ENCODE measurements at regions not wholly inside any gene's neighbourhood (a gene's known extent, or its start where the extent isn't known, plus 50 kb on each side); places are given as distances from the start of the nearest gene placed in this dataset.

DNA sequence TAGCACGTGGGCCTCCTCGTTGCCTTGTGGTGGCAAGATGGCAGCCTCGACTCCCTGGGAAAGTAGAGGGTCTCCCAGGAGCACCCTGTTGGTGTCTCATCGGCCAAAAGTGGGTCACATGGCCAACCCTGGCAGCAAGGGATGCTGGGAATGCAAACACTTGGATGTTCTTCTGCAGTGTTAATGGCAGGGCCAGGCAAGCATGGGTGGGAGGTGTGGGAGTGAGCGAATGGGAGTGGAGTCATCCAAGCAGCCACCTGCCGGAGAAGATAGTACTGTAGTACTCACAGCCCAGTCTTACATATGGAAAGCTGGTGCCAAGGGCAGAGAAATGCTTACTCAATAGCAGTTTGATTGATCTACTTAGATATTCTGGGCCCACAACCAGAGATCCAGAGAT is 122.2 kb downstream of the INHBB start:
- TF ChIP-seq, protein P1, sequence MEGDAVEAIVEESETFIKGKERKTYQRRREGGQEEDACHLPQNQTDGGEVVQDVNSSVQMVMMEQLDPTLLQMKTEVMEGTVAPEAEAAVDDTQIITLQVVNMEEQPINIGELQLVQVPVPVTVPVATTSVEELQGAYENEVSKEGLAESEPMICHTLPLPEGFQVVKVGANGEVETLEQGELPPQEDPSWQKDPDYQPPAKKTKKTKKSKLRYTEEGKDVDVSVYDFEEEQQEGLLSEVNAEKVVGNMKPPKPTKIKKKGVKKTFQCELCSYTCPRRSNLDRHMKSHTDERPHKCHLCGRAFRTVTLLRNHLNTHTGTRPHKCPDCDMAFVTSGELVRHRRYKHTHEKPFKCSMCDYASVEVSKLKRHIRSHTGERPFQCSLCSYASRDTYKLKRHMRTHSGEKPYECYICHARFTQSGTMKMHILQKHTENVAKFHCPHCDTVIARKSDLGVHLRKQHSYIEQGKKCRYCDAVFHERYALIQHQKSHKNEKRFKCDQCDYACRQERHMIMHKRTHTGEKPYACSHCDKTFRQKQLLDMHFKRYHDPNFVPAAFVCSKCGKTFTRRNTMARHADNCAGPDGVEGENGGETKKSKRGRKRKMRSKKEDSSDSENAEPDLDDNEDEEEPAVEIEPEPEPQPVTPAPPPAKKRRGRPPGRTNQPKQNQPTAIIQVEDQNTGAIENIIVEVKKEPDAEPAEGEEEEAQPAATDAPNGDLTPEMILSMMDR (IDR thresholded peaks at IDR 0.05; ENCODE audit: control extremely low read depth in 1 of 3, insufficient read depth in 1 of 3, low read depth in 1 of 3, low read length in 3 of 3) = no peak
- TF ChIP-seq POLR2A (IDR thresholded peaks at IDR 0.05; ENCODE audit: control extremely low read depth in 1 of 2, low read depth in 2 of 2, low read length in 2 of 2) = no peak
- no peak for TF ChIP-seq ASH2L (IDR thresholded peaks at IDR 0.05; ENCODE audit: low read length)
- TF ChIP-seq, protein P2, sequence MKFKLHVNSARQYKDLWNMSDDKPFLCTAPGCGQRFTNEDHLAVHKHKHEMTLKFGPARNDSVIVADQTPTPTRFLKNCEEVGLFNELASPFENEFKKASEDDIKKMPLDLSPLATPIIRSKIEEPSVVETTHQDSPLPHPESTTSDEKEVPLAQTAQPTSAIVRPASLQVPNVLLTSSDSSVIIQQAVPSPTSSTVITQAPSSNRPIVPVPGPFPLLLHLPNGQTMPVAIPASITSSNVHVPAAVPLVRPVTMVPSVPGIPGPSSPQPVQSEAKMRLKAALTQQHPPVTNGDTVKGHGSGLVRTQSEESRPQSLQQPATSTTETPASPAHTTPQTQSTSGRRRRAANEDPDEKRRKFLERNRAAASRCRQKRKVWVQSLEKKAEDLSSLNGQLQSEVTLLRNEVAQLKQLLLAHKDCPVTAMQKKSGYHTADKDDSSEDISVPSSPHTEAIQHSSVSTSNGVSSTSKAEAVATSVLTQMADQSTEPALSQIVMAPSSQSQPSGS (IDR thresholded peaks at IDR 0.05; ENCODE audit: low read length) = no peak
